ENCODE measurements at regions not wholly inside any gene's neighbourhood (a gene's known extent, or its start where the extent isn't known, plus 50 kb on each side); places are given as distances from the start of the nearest gene placed in this dataset.
"Not testable (repeated sequence)": the region's sequence is repeated elsewhere in the genome, so short reads cannot be mapped to it uniquely, and the experiment has no call there.

GRCh38 chr2:153294199-153294786 is 184.3 kb downstream of the RPRM start:
- Mint-ChIP-seq H3K4me1 (peaks cover 13% of the 10 kb centered on the region), H3K4me3 (no peak overlapping the region), H3K9me3 (no peaks in the 10 kb centered on the region), H3K36me3 (ENCODE audit: low read depth) (no peaks in the 10 kb centered on the region), H3K27me3 (ENCODE audit: low read depth) (no peaks in the 10 kb centered on the region), H3K27ac (ENCODE audit: unreplicated experiment) (no peak overlapping the region)
- TF ChIP-seq CTCF (conservative IDR thresholded peaks at IDR 0.05): no peak
- DNase-seq (ENCODE audit: low read depth, low spot score): no peak

- Mint-ChIP-seq H3K9me3 (no peaks in the 10 kb centered on the region), H3K4me3 (no peak overlapping the region), H3K36me3 (ENCODE audit: low read depth) (no peaks in the 10 kb centered on the region), H3K27ac (ENCODE audit: unreplicated experiment) (no peak overlapping the region), H3K4me1 (peaks cover 4% of the 10 kb centered on the region), H3K27me3 (ENCODE audit: low read depth) (no peaks in the 10 kb centered on the region)
- DNase-seq (ENCODE audit: low read depth, low spot score): no peak
- TF ChIP-seq CTCF (conservative IDR thresholded peaks at IDR 0.05): no peak
These were observed 186.8 kb downstream of the RPRM start for GRCh38 chr2:153291718-153292117.

GRCh38 chr2:153287109-153287801 is 191.3 kb downstream of the RPRM start:
- H3K4me3 Mint-ChIP-seq: no peak overlapping the region

GRCh38 chr2:153268941-153269461 is 209.6 kb downstream of the RPRM start:
- Mint-ChIP-seq H3K4me1 (no peaks in the 10 kb centered on the region), H3K4me3 (no peak overlapping the region), H3K9me3 (peaks cover 18% of the 10 kb centered on the region), H3K27ac (ENCODE audit: unreplicated experiment) (no peak overlapping the region), H3K27me3 (ENCODE audit: low read depth) (no peaks in the 10 kb centered on the region), H3K36me3 (ENCODE audit: low read depth) (peaks cover 3% of the 10 kb centered on the region)
- DNase-seq (ENCODE audit: low read depth, low spot score): no peak
- no peak for TF ChIP-seq CTCF (conservative IDR thresholded peaks at IDR 0.05)

More at GRCh38 chr2:153287109-153287801, 191.3 kb downstream of the RPRM start:
- peak; percentile 71 for TF ChIP-seq CTCF (conservative IDR thresholded peaks at IDR 0.05)
- peaks cover 7% of the 10 kb centered on the region for H3K9me3 Mint-ChIP-seq
- H3K27me3 Mint-ChIP-seq (ENCODE audit: low read depth): no peaks in the 10 kb centered on the region
- peaks cover 4% of the 10 kb centered on the region for H3K4me1 Mint-ChIP-seq
- peak; percentile 66 for DNase-seq (ENCODE audit: low read depth, low spot score)
- H3K27ac Mint-ChIP-seq (ENCODE audit: unreplicated experiment): no peak overlapping the region
- H3K36me3 Mint-ChIP-seq (ENCODE audit: low read depth): no peaks in the 10 kb centered on the region

GRCh38 chr2:153256876-153257275 is 221.7 kb downstream of the RPRM start:
- H3K4me3 Mint-ChIP-seq; H3K27me3 Mint-ChIP-seq (ENCODE audit: low read depth); H3K9me3 Mint-ChIP-seq; H3K36me3 Mint-ChIP-seq (ENCODE audit: low read depth); H3K4me1 Mint-ChIP-seq; H3K27ac Mint-ChIP-seq (ENCODE audit: unreplicated experiment); DNase-seq (ENCODE audit: low read depth, low spot score): not testable (repeated sequence)

GRCh38 chr2:153246636-153247035 is 231.9 kb downstream of the RPRM start:
- peaks cover 10% of the 10 kb centered on the region for H3K9me3 Mint-ChIP-seq
- DNase-seq (ENCODE audit: low read depth, low spot score); H3K27me3 Mint-ChIP-seq (ENCODE audit: low read depth); H3K4me1 Mint-ChIP-seq; H3K4me3 Mint-ChIP-seq; H3K36me3 Mint-ChIP-seq (ENCODE audit: low read depth); H3K27ac Mint-ChIP-seq (ENCODE audit: unreplicated experiment): not testable (repeated sequence)

All from neural crest cell (in vitro differentiated cells).